Upper lobe of left lung (tissue), 4 donors: ENCODE measurements at regions not wholly inside any gene's neighbourhood (a gene's known extent, or its start where the extent isn't known, plus 50 kb on each side); places are given as distances from the start of the nearest gene placed in this dataset.

ENCODE experiments used
- EP300 ChIP-seq, 4 donors: sonication (generic); formaldehyde crosslinking; IDR thresholded peaks; one replicate each; pipeline ENCODE4 v1.5.1; 2017; ENCODE audit warnings: antibody characterized with exemption in 4 of 4, control low read depth in 2 of 4
- POLR2A ChIP-seq, 4 donors: fragments of 450-650 bp; IDR thresholded peaks; one replicate each; pipeline ENCODE4 v1.5.1; 2016 to 2017; ENCODE audit warnings: antibody characterized with exemption in 4 of 4, mild to moderate bottlenecking in 2 of 4
- POLR2AphosphoS5 ChIP-seq, 2 donors: sonication (generic); formaldehyde crosslinking; IDR thresholded peaks; one replicate each; pipeline ENCODE4 v1.5.1; 2017; ENCODE audit warnings: antibody characterized with exemption in 2 of 2
- TF ChIP-seq, protein P1 (sequence below), 6 experiments: fragments of 450-650 bp in 4 of 6; fragments of 200-600 bp in 2 of 6; sonication (generic) in 2 of 6; IDR thresholded peaks; one replicate each; pipeline ENCODE4 v1.5.1; 2016 to 2019; ENCODE audit warnings: antibody characterized with exemption in 6 of 6

DNA sequence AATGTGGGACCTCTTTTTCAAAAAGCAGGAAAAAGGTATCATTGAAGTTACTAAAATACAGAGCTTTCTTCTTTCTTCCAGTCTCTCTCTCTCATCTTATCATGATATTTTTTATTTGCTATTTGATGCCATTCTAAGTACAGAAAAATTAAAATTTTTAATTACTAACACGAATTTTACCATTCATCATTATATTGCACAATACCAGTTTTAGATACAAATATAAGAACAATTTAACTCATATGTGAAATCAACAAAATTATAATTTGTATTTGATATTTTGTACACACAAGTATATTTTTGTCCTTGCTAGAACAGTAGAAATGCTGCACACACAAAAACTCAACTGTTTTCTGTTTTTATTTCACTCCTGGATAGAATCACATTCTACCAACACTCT lies 112.2 kb downstream of the OAT start:
- TF ChIP-seq, protein P1, sequence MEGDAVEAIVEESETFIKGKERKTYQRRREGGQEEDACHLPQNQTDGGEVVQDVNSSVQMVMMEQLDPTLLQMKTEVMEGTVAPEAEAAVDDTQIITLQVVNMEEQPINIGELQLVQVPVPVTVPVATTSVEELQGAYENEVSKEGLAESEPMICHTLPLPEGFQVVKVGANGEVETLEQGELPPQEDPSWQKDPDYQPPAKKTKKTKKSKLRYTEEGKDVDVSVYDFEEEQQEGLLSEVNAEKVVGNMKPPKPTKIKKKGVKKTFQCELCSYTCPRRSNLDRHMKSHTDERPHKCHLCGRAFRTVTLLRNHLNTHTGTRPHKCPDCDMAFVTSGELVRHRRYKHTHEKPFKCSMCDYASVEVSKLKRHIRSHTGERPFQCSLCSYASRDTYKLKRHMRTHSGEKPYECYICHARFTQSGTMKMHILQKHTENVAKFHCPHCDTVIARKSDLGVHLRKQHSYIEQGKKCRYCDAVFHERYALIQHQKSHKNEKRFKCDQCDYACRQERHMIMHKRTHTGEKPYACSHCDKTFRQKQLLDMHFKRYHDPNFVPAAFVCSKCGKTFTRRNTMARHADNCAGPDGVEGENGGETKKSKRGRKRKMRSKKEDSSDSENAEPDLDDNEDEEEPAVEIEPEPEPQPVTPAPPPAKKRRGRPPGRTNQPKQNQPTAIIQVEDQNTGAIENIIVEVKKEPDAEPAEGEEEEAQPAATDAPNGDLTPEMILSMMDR (IDR thresholded peaks at IDR 0.05) = no peak
- no peak for TF ChIP-seq POLR2AphosphoS5 (IDR thresholded peaks at IDR 0.05)
- no peak for TF ChIP-seq EP300 (IDR thresholded peaks at IDR 0.05)
- TF ChIP-seq POLR2A (IDR thresholded peaks at IDR 0.05) = no peak
